Hepatocyte (in vitro differentiated cells): ENCODE measurements at regions not wholly inside any gene's neighbourhood (a gene's known extent, or its start where the extent isn't known, plus 50 kb on each side); places are given as distances from the start of the nearest gene placed in this dataset.

Experiments used
- DNase-seq: peaks from one replicate; pipeline ENCODE4 v3.0.0-alpha.2; 2016; ENCODE audit warnings: low spot score
- H2AFZ ChIP-seq: fragments of 200-600 bp; sonication (generic); 2 replicates; pipeline ENCODE4 v1.6.0; 2016; ENCODE audit warnings: antibody characterized with exemption, mild to moderate bottlenecking
- H3K27ac ChIP-seq: fragments of 200-600 bp; sonication (generic); 2 replicates; pipeline ENCODE4 v1.5.1; 2016; ENCODE audit warnings: mild to moderate bottlenecking
- H3K27me3 ChIP-seq: fragments of 200-600 bp; sonication (generic); 2 replicates; pipeline ENCODE4 v1.6.1; 2016
- H3K36me3 ChIP-seq: fragments of 200-600 bp; sonication (generic); replicated peaks from 2 replicates; pipeline ENCODE4 v1.5.1; 2016; ENCODE audit warnings: low read depth; ENCODE audit not compliant: insufficient read depth
- H3K4me1 ChIP-seq: fragments of 200-600 bp; sonication (generic); 2 replicates; pipeline ENCODE4 v1.5.1; 2016; ENCODE audit warnings: mild to moderate bottlenecking, moderate library complexity; ENCODE audit not compliant: insufficient read depth
- H3K4me2 ChIP-seq: fragments of 200-600 bp; sonication (generic); 2 replicates; pipeline ENCODE4 v1.6.0; 2016
- H3K4me3 ChIP-seq: fragments of 200-600 bp; sonication (generic); 2 replicates; pipeline ENCODE4 v1.5.1; 2016; ENCODE audit warnings: mild to moderate bottlenecking
- H3K79me2 ChIP-seq: fragments of 200-600 bp; sonication (generic); 2 replicates; pipeline ENCODE4 v1.6.0; 2017; ENCODE audit warnings: mild to moderate bottlenecking
- H3K9me2 ChIP-seq: fragments of 200-600 bp; sonication (generic); replicated peaks from 2 replicates; pipeline ENCODE4 v1.6.0; 2017; ENCODE audit warnings: mild to moderate bottlenecking; ENCODE audit not compliant: insufficient read depth
- H3K9me3 ChIP-seq: fragments of 200-600 bp; sonication (generic); 2 replicates; pipeline ENCODE4 v1.5.1; 2016; ENCODE audit warnings: low read depth, mild to moderate bottlenecking
- H4K20me1 ChIP-seq: fragments of 200-600 bp; sonication (generic); 2 replicates; pipeline ENCODE4 v1.6.0; 2016; ENCODE audit warnings: mild to moderate bottlenecking; ENCODE audit not compliant: insufficient read depth, poor library complexity, severe bottlenecking
- CTCF ChIP-seq: fragments of 200-600 bp; sonication (generic); IDR thresholded peaks from 2 replicates; pipeline ENCODE4 v1.5.1; 2016; ENCODE audit warnings: antibody characterized with exemption, mild to moderate bottlenecking; ENCODE audit not compliant: poor library complexity
- EZH2 ChIP-seq: fragments of 200-600 bp; sonication (generic); IDR thresholded peaks from 2 replicates; pipeline ENCODE4 v1.6.1; 2016; ENCODE audit warnings: antibody characterized with exemption, mild to moderate bottlenecking, borderline replicate concordance
- EZH2phosphoT487 ChIP-seq: fragments of 200-600 bp; sonication (generic); IDR thresholded peaks from one replicate; pipeline ENCODE4 v1.6.1; 2018; ENCODE audit warnings: antibody characterized with exemption, mild to moderate bottlenecking, low read depth, moderate library complexity; ENCODE audit not compliant: unreplicated experiment, severe bottlenecking
- WGBS: methylation state at CpG from one replicate; pipeline ENCODE4 v1.1.6; 2016; ENCODE audit warnings: low lambda C conversion rate; ENCODE audit errors: missing lambda C conversion rate; 5-methylcytosine and 5-hydroxymethylcytosine counted together

DNA sequence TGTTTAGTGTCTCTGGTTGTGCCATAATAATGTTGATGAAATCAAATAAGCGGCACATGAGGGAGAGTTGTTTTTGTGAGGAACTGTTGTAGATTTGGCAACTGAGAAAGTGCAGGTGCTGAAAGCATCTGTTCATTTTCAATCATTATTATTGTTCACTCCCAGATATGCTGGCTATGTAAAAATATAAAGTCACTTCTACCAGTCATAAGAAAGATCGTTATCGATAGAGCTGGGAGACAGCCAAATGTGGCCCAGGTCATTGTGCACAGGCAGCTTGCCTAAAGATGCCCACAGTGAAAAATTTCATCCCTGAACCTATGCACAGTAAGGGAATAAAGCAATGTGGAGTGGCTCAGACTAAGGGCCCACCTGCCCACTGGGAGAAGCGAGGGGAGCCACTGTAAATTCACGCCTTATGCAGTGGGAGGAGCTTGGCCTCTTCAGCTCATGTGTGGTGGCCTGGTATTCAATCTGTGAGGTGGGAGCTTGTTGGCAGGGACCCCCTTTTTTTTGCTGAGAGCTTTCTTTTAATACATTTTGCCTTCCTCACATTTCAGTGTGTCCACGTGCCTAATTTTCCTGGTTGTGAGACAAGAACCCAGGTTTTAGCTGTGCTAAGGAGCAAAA lies 1490.8 kb upstream of the TMEM132C start:
- TF ChIP-seq CTCF (no peak), EZH2phosphoT487 (no peak), EZH2 (no peak)
- WGBS, result 89% methylated on average over 6 of the region's 6 CpGs

GRCh38 chr12:126780343-126780742 lies 1486.6 kb upstream of the TMEM132C start:
- H3K27ac ChIP-seq, result no peak overlapping the region
- H3K9me3 ChIP-seq, result no peaks in the 10 kb centered on the region
- no peak for DNase-seq
- no peaks in the 10 kb centered on the region for H3K36me3 ChIP-seq
- H3K27me3 ChIP-seq, result peaks cover 5% of the 10 kb centered on the region
- no peaks in the 10 kb centered on the region for H3K4me1 ChIP-seq
- H3K9me2 ChIP-seq, result no peaks in the 10 kb centered on the region
- no peak overlapping the region for H3K4me2 ChIP-seq
- WGBS, result 96% methylated on average over 5 of the region's 5 CpGs
- TF ChIP-seq EZH2phosphoT487, result no peak
- no peak for TF ChIP-seq CTCF
- H3K4me3 ChIP-seq, result no peak overlapping the region
- no peaks in the 10 kb centered on the region for H4K20me1 ChIP-seq
- H3K79me2 ChIP-seq, result no peaks in the 10 kb centered on the region
- no peak overlapping the region for H2AFZ ChIP-seq

More for the DNA sequence above, 1490.8 kb upstream of the TMEM132C start:
- Histone ChIP-seq H3K27ac (no peak overlapping the region), H3K9me2 (no peaks in the 10 kb centered on the region), H4K20me1 (no peaks in the 10 kb centered on the region), H2AFZ (no peak overlapping the region), H3K4me3 (no peak overlapping the region), H3K4me2 (no peak overlapping the region), H3K9me3 (no peaks in the 10 kb centered on the region), H3K4me1 (no peaks in the 10 kb centered on the region), H3K27me3 (peaks cover 5% of the 10 kb centered on the region), H3K36me3 (no peaks in the 10 kb centered on the region), H3K79me2 (no peaks in the 10 kb centered on the region)
- no peak for DNase-seq

GRCh38 chr12:126781593-126781992 lies 1485.4 kb upstream of the TMEM132C start:
- no peak overlapping the region for H2AFZ ChIP-seq
- H3K36me3 ChIP-seq, result no peaks in the 10 kb centered on the region
- H3K4me3 ChIP-seq, result no peak overlapping the region
- no peak for TF ChIP-seq CTCF
- TF ChIP-seq EZH2, result no peak
- TF ChIP-seq EZH2phosphoT487, result no peak
- H4K20me1 ChIP-seq, result no peaks in the 10 kb centered on the region
- H3K9me2 ChIP-seq, result no peaks in the 10 kb centered on the region
- no peaks in the 10 kb centered on the region for H3K9me3 ChIP-seq
- peaks cover 5% of the 10 kb centered on the region for H3K27me3 ChIP-seq
- DNase-seq, result no peak
- no peaks in the 10 kb centered on the region for H3K79me2 ChIP-seq
- no peaks in the 10 kb centered on the region for H3K4me1 ChIP-seq
- no peak overlapping the region for H3K4me2 ChIP-seq
- 74% methylated on average over 3 of the region's 3 CpGs for whole genome bisulfite sequencing
- no peak overlapping the region for H3K27ac ChIP-seq
